Hypothalamus (tissue), 51 donors: ENCODE measurements at regions not wholly inside any gene's neighbourhood (a gene's known extent, or its start where the extent isn't known, plus 50 kb on each side); places are given as distances from the start of the nearest gene placed in this dataset.
"Not testable (repeated sequence)": the region's sequence is repeated elsewhere in the genome, so short reads cannot be mapped to it uniquely, and the experiment has no call there.

ENCODE experiments used
- DNase-seq, 51 donors: peaks; one replicate each; lab custom pipeline; 2025; lab: John Stamatoyannopoulos, UW

DNA sequence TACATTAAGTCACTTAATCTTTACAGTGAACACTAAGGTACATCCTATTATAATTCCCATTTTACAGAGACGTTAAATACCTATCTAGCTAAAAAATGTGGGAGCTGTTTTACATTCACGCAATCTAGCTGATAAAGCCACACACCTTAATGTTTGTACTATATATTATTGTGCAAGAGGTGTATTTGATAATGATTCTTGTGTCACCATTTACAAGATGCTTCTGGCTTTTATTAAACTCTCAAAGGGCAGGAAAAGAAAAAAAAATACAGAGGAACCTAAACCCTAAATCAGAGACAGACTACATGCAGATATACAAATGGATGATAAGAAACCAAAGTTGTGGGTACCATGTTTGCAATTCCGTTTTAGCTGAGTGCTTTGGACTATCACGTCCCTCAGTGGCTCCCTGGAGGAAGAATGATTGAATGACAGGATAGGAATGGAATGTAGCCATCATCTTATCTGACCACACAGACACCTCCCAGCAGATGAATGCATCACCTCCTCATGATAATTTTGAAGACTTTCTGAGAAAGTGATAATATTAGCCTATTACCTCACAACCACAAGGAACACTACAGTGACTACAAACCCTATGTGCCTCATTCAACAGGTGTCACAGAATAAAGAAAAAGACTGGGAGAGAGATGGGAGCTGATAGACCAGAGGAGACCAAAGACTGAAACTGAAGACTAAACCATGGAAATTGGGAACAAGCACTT lies 230.5 kb upstream of the SERP2 start:
- DNase-seq: no peak

DNA sequence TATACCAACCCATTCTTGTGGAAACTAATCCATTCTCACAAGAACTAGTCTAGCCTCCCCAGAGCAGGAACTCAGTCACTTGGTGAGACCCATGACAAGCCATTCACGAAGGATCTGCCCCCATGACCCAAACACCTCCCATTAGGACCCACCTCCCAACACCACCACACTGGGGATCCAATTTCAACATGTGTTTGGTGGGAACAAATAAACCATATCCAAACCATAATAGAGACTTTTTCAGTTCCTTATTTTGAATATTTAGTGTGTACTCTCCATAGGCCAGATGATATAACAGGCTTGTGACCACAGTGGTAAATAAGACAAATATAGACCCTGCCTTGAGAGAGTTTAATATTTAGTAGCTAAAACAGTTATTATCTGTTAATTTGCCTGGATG lies 227.5 kb upstream of the SERP2 start:
- DNase-seq: no peak

- DNase-seq: no peak
Observed at GRCh38 chr13:44147233-44147632, 226.4 kb upstream of the SERP2 start.

GRCh38 chr13:44147648-44148047 lies 226.0 kb upstream of the SERP2 start:
- peak in 1 of 51 donors; percentile 61 for DNase-seq

DNA sequence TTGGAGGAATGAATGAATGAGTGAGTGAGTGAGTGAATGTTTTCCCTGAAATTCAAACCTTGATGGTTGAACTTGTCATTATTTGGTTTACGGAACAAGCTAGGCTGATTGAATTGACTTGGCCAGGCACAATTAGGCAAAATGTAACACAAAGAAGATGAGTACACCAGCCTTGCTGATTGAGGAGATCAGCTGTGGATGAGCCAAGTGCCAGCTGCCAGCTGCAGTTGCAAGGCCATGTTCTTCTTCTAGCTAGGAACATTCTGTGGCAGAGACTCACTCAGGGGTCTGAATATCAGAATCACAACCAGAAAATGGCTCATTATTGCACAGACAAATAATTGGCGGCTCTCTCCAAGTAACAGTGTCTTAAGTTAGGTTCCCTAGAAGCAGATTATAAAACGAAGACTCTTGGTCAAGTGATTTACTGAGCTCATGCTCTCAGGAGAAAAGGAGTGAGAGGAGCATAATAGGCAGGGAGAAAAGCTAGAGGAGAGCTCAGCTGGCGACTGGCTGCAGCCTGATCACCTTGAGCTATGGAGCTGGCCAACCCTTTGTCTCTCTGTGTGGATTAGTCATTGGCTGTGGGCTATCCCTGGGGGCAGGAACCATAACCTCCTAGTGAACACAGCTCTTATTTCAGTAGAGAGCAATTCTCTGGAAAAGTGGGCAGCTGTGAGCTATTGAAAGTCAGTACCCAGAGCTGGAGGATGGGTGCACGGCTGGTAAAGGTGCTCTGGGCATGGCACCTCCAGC lies 225.3 kb upstream of the SERP2 start:
- DNase-seq: peak in 11 of 51 donors; percentile 5 to 64 (median 35)

- DNase-seq: not testable (repeated sequence)
Observed at GRCh38 chr13:44149231-44149630, 224.4 kb upstream of the SERP2 start.

GRCh38 chr13:44149821-44150220 lies 223.8 kb upstream of the SERP2 start:
- DNase-seq: no peak

GRCh38 chr13:44151474-44151873 lies 222.2 kb upstream of the SERP2 start:
- DNase-seq: no peak

DNA sequence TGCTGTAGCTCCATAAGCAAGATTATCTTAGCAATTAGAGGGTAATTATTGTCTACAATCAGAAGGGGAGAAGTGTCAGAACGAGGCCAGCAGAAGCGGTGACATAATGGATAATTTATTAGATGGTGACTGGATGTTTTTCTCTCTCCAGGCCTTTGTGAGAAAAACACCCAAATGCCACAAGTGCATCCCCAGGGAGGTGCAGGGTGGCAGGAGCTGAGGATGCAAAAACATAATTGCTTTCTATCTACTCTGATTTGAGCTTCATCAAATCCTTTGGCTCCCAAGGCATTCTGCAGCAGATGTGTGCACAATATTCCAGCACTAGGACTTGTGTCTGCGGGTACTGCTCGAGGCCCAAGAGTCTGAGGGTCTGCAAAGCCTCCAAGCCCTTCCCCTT lies 220.1 kb upstream of the SERP2 start:
- DNase-seq: no peak

- peak in 31 of 51 donors; percentile 12 to 73 (median 41) for DNase-seq
Observed at GRCh38 chr13:44155422-44156293, 218.0 kb upstream of the SERP2 start.

DNA sequence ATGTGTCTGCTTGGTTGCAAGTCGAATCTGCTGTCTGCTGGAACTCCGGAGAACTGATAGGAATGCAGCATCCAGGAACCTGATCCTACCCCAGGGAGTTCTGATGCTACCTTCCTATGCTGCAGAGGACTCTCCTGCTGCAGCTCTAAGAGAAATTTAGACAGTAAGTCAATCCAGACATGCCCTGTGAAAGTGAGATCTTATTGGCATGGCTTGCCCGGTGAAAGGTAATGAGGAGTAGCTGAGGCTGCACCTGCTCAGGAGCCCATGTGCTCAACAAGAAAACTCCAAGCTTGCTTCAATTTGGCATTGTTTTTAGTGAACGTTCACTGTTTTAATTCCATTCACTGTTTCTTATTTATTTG lies 217.3 kb upstream of the SERP2 start:
- DNase-seq: no peak

GRCh38 chr13:44157606-44158005 lies 216.0 kb upstream of the SERP2 start:
- DNase-seq: no peak

DNA sequence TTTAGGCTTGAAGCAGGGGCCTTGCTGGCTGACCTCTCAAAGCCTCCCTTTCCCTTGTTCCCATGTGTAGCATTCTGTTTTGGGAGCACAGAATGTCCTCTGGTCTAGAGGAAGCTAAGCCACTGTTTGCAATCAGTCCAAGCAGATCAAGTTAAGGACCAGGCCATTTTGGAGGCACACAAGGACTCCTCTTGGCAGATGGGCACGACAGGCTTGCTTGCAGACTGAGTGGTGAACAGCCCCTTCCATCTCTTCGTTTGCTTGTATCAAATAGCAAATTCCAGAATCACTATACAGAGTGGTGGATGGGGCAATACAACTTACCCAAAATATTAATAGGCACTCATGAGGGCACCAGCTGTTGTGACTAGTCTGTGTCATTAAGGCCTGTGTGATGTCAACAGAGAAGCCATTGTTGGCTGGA lies 215.5 kb upstream of the SERP2 start:
- no peak for DNase-seq

DNA sequence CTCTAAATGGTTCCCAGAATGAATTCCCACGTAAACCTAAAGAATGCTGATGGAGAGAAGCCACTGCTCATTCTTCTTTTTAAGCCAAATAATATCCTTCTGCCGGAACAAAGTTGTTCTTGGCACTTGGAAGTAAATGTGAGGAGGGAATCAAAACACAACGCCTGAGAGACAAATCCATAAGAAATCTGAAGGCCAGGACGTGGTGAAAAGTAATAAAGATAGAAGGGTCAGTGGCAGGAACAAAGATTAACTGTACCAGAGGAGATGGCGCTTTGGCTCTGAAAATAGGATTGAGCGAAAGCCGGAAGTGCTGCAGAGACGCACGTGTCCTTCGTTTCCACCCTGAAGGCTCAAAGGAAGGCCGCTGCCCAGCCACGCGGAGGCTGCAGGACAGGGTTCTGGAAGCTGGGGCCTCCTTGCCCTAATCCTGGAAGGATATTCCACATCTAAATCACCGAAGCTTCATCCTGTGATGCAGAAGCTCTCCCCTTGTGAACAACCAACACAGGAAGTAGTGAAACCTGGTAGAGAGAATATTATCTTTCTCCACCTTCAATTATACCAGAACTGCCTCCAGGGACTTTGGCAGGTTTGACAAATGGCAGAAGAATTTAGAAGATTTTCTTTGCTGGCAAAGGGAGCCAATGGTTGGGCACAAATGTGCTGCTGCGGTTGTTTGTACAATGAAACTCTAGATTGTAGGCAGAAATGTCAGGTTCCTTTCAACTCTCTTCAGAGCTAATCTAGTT lies 214.6 kb upstream of the SERP2 start:
- DNase-seq: no peak

DNA sequence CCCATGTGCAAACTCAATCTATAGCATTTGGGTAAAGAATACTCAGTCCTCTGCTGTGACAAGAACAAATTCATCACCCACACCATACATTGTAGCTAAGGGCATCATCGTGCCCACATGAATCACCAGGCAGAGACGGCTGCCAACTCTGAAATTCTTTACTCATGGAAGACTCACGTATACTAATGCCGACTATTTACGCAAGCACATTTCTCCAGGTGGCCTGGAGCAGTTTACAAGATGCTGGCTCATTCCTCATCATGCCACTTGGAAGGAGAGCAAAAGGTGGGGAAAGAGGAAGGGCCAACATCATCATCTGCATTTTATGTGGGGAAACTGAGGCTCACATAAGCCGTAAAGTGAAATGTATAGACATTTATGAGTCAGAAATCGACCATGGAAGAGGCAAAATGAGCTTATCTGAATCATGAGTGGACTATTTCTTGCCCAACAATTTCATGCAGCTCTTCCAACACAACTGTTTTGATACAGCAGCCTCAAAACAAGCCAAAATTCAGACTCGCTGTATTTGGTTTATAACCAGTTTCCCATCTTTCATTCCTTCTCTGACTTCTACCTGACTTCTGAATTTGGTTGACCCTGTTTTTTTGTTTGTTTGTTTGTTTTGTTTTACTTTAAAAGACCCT lies 213.9 kb upstream of the SERP2 start:
- peak in 1 of 51 donors; percentile 43 for DNase-seq

GRCh38 chr13:44160591-44161191 lies 212.9 kb upstream of the SERP2 start:
- peak in 10 of 51 donors; percentile 5 to 72 (median 26) for DNase-seq

DNA sequence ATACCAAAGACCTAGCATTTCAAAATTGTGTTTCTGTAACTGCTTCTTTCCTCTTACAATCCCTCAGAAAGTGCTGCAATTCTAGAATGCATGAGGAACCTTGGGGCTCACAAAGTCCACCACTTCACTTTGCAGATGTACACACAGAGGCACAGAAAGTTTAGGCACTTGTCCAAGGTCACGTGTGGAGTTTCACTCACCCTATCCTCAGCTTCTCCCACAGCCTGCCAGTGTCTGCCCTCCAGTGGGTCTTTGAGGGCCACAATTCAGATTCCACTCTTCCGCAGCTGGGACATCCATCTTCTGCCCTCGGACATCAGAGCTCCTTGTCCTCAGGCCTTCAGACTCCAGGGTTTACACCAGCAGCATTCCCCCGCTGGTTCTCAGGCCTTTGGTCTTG lies 210.5 kb upstream of the SERP2 start:
- no peak for DNase-seq

DNA sequence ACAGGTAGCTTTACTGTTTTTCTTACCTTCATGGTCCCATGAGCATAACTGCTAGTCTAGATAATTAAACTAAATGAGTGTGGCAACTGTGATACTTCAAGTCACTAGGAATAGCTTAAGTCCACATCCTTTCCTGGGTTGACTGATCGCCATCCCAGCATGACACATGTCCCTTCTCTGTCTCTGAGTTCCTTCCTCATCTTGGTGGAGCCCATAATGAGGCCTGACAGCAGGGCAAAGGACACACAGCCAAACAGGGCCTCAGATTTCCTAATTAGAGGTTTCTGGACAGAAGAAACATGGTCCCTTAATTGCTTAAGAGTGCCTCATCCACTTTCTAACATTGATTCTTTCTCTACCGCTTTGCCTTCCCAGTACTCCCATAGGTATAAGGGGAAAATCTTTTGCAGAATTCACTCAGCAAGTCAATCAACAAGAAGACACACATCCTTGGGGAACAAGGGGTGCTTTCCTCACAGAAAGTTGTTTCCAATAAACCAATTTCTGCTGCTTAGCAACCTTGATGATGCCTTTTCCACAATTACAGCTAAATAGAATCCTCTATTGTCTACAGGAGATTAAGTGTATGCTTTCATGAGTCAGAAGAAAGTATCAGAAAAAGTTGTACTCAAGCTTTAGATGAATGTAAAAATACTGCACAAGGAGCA lies 208.3 kb upstream of the SERP2 start:
- no peak for DNase-seq
